HG02973 (cell line): ENCODE measurements at regions not wholly inside any gene's neighbourhood (a gene's known extent, or its start where the extent isn't known, plus 50 kb on each side); places are given as distances from the start of the nearest gene placed in this dataset.

Experiments
- ATAC-seq: cut with Tn5 transposase; IDR thresholded peaks from one replicate; pipeline ENCODE4 v1.9.1; 2021; ENCODE audit warnings: moderate library complexity; ENCODE audit not compliant: unreplicated experiment

DNA sequence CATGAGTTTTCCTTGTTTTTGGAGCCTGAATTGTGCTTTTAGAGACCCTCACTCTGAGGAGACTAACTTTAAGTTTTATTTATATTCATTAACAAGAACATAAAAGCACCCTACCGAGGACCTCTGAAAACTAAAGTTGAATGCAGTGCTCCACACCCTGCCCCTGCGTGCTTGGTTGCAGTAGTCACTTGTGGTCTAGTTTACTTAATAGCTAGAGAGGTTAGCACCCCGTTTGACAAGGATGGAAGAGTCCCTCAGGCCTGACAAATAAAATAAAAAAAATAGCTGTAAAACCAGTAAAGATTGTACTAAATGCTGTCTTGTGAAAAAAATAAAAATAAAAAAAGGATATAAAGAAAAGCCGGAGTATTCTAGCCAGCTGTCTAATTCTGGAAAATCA lies 395.2 kb downstream of the MTX2 start:
- ATAC-seq = no peak

DNA sequence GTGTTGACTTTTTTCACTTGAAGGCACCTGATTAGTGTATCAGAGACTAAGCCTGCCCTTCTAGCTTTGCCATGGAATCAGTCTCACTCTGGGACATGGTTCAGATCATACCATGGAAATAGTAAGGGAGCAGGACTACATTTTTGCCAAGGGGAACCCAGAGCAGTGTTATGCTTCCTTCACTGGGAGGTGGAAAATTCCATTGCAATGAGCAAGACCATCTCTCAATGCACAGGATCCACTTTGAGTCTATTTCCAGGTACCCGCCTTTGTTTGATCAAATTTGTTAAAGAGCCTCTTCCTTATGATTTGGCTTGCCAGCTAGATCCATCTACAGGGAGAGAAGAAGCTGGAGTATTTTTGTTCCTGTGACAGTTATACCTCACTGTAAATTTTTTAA lies 395.8 kb downstream of the MTX2 start:
- ATAC-seq = no peak

GRCh38 chr2:176668912-176669311 lies 399.7 kb downstream of the MTX2 start:
- no peak for ATAC-seq

- ATAC-seq = no peak
Observed at GRCh38 chr2:176669398-176670174, 400.3 kb downstream of the MTX2 start.

- no peak for ATAC-seq
Observed at GRCh38 chr2:176675271-176675949, 406.2 kb downstream of the MTX2 start.

DNA sequence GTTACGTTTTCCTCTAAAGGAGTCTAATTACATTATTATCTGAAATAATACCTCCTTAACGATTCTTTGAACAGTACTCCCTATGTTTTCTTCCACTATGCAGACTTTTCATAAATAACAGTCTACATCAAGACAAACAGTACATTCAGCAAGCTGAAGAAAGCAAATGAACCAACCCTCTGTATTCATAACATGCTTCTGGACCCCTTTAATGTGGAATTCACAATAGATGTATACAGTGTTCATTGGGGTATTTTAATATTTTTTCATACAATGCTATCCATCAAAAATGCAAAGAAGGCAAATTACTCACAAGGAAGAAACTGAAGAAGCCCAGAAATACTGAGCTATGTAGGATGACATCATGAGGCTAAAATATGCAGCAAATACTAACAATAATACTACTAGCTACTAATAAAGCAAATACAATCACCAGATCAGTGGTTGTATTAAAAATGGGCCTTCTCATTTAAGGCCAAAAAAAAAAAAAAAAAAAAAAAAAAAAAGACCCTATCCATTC lies 408.6 kb downstream of the MTX2 start:
- no peak for ATAC-seq

DNA sequence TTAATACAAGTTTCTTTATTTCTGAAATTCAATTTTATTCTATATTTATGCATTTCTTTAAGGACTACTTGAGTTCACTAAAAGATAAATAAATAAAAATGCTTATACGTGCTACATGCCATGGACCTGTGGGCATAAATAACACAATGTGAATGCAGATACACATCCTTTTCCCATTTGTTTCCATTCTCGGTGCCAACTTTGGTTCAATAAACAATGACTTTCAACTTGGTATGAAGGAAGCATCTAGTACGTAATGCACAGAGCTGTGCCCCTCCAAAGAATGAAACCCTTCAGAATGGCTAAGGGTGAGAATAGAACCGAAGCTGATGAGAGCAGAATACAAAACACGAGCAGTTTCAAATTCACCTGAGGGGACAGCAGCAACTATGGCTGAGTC lies 409.3 kb downstream of the MTX2 start:
- ATAC-seq = no peak

DNA sequence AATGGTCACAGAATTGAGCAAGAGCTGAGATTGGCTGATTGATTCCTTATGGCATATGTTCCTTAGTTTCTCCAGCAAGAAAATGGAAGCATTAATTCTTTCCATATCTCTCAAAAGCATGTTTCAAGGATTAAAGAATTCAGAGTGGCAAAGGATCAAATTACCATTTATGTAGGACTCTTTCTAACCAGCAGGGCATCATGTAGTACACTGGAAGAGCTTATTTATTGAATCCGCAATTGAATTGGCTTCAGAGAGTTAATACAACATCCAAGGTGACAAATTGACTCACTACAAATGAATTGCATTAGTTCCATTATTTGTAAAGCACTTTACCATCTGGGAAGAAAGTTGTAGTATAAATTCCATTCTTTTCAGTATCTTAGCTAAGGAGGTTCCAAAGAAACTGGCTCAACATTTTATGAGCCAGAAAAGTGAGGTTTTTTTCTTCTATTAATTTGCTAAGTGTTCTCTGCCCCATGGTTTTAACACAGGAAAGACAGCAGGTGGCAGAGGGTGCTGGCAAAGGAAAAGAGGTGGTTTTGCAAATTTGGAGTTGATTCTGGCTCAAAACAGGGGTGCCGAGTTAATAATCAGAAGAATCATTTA lies 409.9 kb downstream of the MTX2 start:
- ATAC-seq = no peak

GRCh38 chr2:176680916-176681516 lies 411.8 kb downstream of the MTX2 start:
- no peak for ATAC-seq

DNA sequence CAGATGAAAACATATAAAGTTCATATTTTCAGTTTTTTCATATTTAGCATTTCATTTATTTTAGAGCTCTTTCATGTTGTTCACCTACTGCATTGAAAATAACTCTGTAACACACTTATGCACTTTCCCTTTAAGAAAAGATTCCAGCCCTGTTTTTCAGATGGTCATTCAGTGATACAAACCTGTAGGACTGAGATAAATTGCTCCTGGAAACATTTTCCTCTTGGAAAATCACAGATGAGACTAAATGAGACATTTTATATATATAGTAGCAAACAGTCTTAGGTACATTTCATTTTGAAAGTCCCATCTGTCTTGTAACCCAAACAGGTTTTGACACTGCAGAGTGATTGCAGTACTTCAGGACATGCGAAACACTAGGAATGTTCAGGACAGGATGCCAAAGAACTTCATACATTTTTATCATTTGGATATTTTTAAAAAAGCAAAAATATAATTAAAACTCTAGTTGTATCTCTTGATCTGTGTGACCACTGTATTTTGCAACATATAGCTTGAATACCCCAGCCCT lies 412.4 kb downstream of the MTX2 start:
- no peak for ATAC-seq

- no peak for ATAC-seq
Observed at GRCh38 chr2:176682278-176682677, 413.0 kb downstream of the MTX2 start.

DNA sequence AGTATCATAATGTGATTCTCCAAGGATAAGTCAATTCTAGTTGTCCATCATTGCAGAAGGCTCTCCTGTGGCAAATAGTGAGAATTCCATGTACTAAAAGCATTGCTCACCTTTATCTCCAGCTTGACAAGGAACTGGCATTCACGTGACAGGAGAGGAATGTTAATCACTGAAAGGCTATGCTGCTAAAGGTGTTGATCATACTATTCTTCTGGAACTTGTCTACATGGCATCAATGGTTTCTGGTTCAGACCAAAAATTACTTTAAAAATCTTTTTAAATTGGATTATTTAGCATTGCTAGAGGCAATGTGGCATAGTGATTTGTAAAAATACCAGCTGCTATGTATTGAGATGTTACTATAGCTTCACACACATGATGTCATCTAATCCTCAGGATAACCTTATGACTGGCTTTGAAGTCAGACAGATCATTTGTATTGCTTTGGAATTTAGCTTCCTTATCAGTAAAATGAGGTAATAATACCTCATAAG lies 414.4 kb downstream of the MTX2 start:
- no peak for ATAC-seq

DNA sequence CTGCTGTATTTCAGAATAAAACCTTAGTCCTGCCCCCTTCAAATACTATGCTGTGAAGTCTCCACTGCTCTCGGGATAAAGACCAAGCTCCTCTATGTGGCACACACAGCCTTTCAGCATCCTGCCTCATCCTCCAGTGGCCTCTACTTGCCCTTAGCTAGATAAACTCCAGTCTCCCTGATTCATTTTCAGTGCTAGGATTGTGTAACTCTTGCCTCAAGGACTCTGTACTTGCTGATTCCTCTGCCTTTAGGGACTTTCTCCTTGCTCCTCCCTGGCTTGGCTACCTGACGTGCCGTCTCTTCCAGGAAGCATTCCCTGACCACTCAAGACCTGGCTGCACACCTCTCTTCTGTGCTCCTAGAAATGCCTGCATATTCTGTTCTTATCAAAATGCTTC lies 416.7 kb downstream of the MTX2 start:
- no peak for ATAC-seq

DNA sequence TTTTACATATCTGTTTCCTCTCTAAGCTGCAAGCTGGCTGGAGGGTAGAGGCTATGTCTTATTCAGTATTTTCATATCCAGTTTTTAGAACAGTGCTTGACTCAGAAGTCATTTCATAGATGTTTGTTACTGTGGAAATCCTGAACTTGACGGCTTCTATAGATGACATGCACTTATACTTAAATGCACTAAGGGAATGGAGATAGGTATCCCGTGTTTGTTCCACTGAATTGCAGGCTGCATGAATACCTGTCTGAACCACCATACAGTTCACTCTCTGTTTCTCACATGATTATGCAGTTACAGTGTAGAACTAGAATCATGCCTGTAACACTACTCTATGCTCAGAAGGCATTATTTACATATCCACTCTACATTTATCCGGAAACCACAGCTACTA lies 417.1 kb downstream of the MTX2 start:
- ATAC-seq = no peak

- no peak for ATAC-seq
Observed at GRCh38 chr2:176687342-176687741, 418.1 kb downstream of the MTX2 start.

DNA sequence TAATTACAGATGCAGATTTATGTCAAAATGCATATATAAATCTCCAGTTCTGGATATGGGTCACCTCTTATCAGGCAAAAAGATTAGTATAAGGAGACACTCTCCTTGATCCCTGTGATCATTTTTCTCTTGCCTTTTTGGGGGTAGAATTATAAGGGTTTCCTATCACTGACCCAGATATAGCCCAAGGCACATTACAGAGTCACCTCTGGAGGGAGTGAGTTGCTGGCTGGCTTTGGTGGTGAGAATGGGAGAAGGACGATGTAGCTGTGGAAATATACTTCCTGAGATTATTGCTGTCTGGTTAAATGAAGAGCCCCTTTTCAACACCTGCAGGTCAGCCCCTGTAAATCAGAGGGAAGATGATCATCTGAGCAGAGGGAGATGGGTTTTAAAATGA lies 418.7 kb downstream of the MTX2 start:
- ATAC-seq = no peak

DNA sequence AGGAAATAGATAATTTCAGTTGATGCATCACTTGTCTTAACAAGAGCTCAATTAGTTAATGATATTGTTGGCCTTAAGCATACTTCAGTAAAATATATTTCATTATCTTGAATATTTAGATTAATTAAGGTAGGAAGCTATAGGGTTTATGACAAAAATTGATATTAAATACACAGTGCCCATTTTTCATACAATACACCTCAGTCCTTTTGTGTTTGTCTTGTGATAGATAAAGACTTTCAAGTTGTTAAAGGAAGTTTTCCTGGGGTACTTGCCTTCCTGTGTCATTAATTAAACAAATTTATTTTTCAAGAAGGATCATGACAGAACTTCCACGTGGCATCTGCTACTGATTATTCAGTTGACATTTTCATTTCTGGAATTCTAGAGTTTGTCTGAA lies 420.5 kb downstream of the MTX2 start:
- no peak for ATAC-seq

DNA sequence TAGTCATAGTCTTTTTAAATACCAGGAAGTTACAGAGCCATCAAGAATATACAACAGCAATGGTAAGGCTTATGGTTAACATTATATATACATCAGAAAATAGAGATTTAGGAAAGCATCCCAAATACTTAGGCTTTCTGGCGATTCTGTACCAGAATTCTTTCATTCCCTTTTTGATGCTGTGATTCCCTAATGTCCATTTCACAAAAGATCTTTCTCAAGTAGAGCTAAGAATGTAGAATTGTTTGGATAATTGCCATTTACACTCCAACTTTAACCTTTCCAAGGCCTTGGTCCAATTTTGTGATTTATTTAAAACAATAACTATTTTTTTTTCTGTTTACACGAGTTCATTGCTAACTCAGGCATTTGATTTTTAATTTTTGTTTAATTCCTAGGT lies 422.2 kb downstream of the MTX2 start:
- ATAC-seq = no peak

GRCh38 chr2:176692533-176692932 lies 423.3 kb downstream of the MTX2 start:
- no peak for ATAC-seq

GRCh38 chr2:176699098-176699497 lies 429.9 kb downstream of the MTX2 start:
- ATAC-seq = no peak

GRCh38 chr2:176699644-176700043 lies 430.4 kb downstream of the MTX2 start:
- ATAC-seq = no peak
